ENCODE measurements at regions not wholly inside any gene's neighbourhood (a gene's known extent, or its start where the extent isn't known, plus 50 kb on each side); places are given as distances from the start of the nearest gene placed in this dataset.

GRCh38 chr4:106676173-106676921 is 307.8 kb upstream of the GIMD1 start:
- CTCF ChIA-PET, result no interaction called here
- no peak for DNase-seq
- H3K9me3 Mint-ChIP-seq, result peaks cover 5% of the 10 kb centered on the region
- H3K36me3 Mint-ChIP-seq, result no peaks in the 10 kb centered on the region
- no peaks in the 10 kb centered on the region for H3K4me1 Mint-ChIP-seq
- no peak overlapping the region for H3K4me3 Mint-ChIP-seq
- H3K27ac Mint-ChIP-seq, result no peak overlapping the region
- H3K27me3 Mint-ChIP-seq, result no peaks in the 10 kb centered on the region

GRCh38 chr4:106671716-106672115 is 303.1 kb upstream of the GIMD1 start:
- no peak overlapping the region for H3K27ac Mint-ChIP-seq
- CTCF ChIA-PET, result no interaction called here
- H3K36me3 Mint-ChIP-seq, result no peaks in the 10 kb centered on the region
- DNase-seq, result no peak
- no peaks in the 10 kb centered on the region for H3K27me3 Mint-ChIP-seq
- H3K9me3 Mint-ChIP-seq, result peaks cover 5% of the 10 kb centered on the region
- H3K4me1 Mint-ChIP-seq, result no peaks in the 10 kb centered on the region
- no peak overlapping the region for H3K4me3 Mint-ChIP-seq

GRCh38 chr4:106670976-106671375 is 302.4 kb upstream of the GIMD1 start:
- Mint-ChIP-seq H3K27me3 (no peaks in the 10 kb centered on the region), H3K27ac (no peak overlapping the region), H3K9me3 (peaks cover 5% of the 10 kb centered on the region), H3K4me3 (no peak overlapping the region), H3K4me1 (no peaks in the 10 kb centered on the region), H3K36me3 (no peaks in the 10 kb centered on the region)
- no peak for DNase-seq
- CTCF ChIA-PET, result no interaction called here

GRCh38 chr4:106659371-106659770 is 290.8 kb upstream of the GIMD1 start:
- CTCF ChIA-PET, result no interaction called here
- no peak for DNase-seq
- Mint-ChIP-seq H3K4me1 (no peaks in the 10 kb centered on the region), H3K4me3 (no peak overlapping the region), H3K9me3 (no peaks in the 10 kb centered on the region), H3K27ac (no peak overlapping the region), H3K27me3 (no peaks in the 10 kb centered on the region), H3K36me3 (no peaks in the 10 kb centered on the region)

GRCh38 chr4:106652095-106652494 is 283.5 kb upstream of the GIMD1 start:
- no peaks in the 10 kb centered on the region for H3K27me3 Mint-ChIP-seq
- H3K27ac Mint-ChIP-seq, result no peak overlapping the region
- no peaks in the 10 kb centered on the region for H3K36me3 Mint-ChIP-seq
- DNase-seq, result no peak
- H3K4me3 Mint-ChIP-seq, result no peak overlapping the region
- H3K4me1 Mint-ChIP-seq, result no peaks in the 10 kb centered on the region
- H3K9me3 Mint-ChIP-seq, result no peaks in the 10 kb centered on the region
- CTCF ChIA-PET, result no interaction called here

GRCh38 chr4:106650701-106651100 is 282.1 kb upstream of the GIMD1 start:
- H3K27me3 Mint-ChIP-seq, result no peaks in the 10 kb centered on the region

GRCh38 chr4:106647451-106647850 is 278.9 kb upstream of the GIMD1 start:
- Mint-ChIP-seq H3K9me3 (peaks cover 2% of the 10 kb centered on the region), H3K27ac (no peak overlapping the region), H3K27me3 (no peaks in the 10 kb centered on the region), H3K36me3 (no peaks in the 10 kb centered on the region), H3K4me1 (no peaks in the 10 kb centered on the region), H3K4me3 (no peak overlapping the region)
- CTCF ChIA-PET, result no interaction called here
- DNase-seq, result no peak

More at GRCh38 chr4:106650701-106651100, 282.1 kb upstream of the GIMD1 start:
- Mint-ChIP-seq H3K36me3 (no peaks in the 10 kb centered on the region), H3K4me1 (no peaks in the 10 kb centered on the region), H3K27ac (no peak overlapping the region), H3K4me3 (no peak overlapping the region), H3K9me3 (no peaks in the 10 kb centered on the region)
- CTCF ChIA-PET, result no interaction called here
- DNase-seq, result no peak

GRCh38 chr4:106629268-106629625 is 260.7 kb upstream of the GIMD1 start:
- no peaks in the 10 kb centered on the region for H3K27me3 Mint-ChIP-seq
- DNase-seq, result no peak
- CTCF ChIA-PET, result no interaction called here
- H3K36me3 Mint-ChIP-seq, result no peaks in the 10 kb centered on the region
- no peaks in the 10 kb centered on the region for H3K4me1 Mint-ChIP-seq
- H3K27ac Mint-ChIP-seq, result no peak overlapping the region
- H3K9me3 Mint-ChIP-seq, result peaks cover 1% of the 10 kb centered on the region
- no peak overlapping the region for H3K4me3 Mint-ChIP-seq

GRCh38 chr4:106628586-106629267 is 260.1 kb upstream of the GIMD1 start:
- CTCF ChIA-PET, result no interaction called here
- DNase-seq, result no peak

GRCh38 chr4:106627051-106627450 is 258.5 kb upstream of the GIMD1 start:
- no peaks in the 10 kb centered on the region for H3K36me3 Mint-ChIP-seq
- peaks cover 1% of the 10 kb centered on the region for H3K9me3 Mint-ChIP-seq
- H3K4me3 Mint-ChIP-seq, result no peak overlapping the region
- DNase-seq, result no peak
- CTCF ChIA-PET, result interaction anchor here (0.6 kb wide), 1 partner anchor 284 kb away, joined by 5 read pairs; no protein-coding TSS in a partner anchor
- H3K27me3 Mint-ChIP-seq, result no peaks in the 10 kb centered on the region
- no peaks in the 10 kb centered on the region for H3K4me1 Mint-ChIP-seq
- H3K27ac Mint-ChIP-seq, result no peak overlapping the region

More at GRCh38 chr4:106628586-106629267, 260.1 kb upstream of the GIMD1 start:
- Mint-ChIP-seq H3K27me3 (no peaks in the 10 kb centered on the region), H3K4me3 (no peak overlapping the region), H3K27ac (no peak overlapping the region), H3K9me3 (peaks cover 1% of the 10 kb centered on the region), H3K4me1 (no peaks in the 10 kb centered on the region), H3K36me3 (no peaks in the 10 kb centered on the region)

- no peaks in the 10 kb centered on the region for H3K36me3 Mint-ChIP-seq
- H3K4me1 Mint-ChIP-seq, result no peaks in the 10 kb centered on the region
- CTCF ChIA-PET, result no interaction called here
- H3K27me3 Mint-ChIP-seq, result no peaks in the 10 kb centered on the region
- no peak for DNase-seq
- no peak overlapping the region for H3K27ac Mint-ChIP-seq
- peaks cover 1% of the 10 kb centered on the region for H3K9me3 Mint-ChIP-seq
- H3K4me3 Mint-ChIP-seq, result no peak overlapping the region
These were observed 256.1 kb upstream of the GIMD1 start for GRCh38 chr4:106624671-106625070.

- CTCF ChIA-PET, result no interaction called here
- DNase-seq, result no peak
- H3K9me3 Mint-ChIP-seq, result no peaks in the 10 kb centered on the region
- no peak overlapping the region for H3K27ac Mint-ChIP-seq
- H3K4me1 Mint-ChIP-seq, result no peaks in the 10 kb centered on the region
- H3K27me3 Mint-ChIP-seq, result no peaks in the 10 kb centered on the region
- H3K36me3 Mint-ChIP-seq, result no peaks in the 10 kb centered on the region
- H3K4me3 Mint-ChIP-seq, result no peak overlapping the region
These were observed 250.4 kb upstream of the GIMD1 start for GRCh38 chr4:106618956-106619355.

- CTCF ChIA-PET, result no interaction called here
- no peaks in the 10 kb centered on the region for H3K4me1 Mint-ChIP-seq
- H3K27me3 Mint-ChIP-seq, result no peaks in the 10 kb centered on the region
- DNase-seq, result no peak
- no peak overlapping the region for H3K27ac Mint-ChIP-seq
- no peaks in the 10 kb centered on the region for H3K36me3 Mint-ChIP-seq
- H3K4me3 Mint-ChIP-seq, result no peak overlapping the region
- peaks cover 2% of the 10 kb centered on the region for H3K9me3 Mint-ChIP-seq
These were observed 247.4 kb upstream of the GIMD1 start for GRCh38 chr4:106615961-106616360.

GRCh38 chr4:106615410-106615945 is 246.9 kb upstream of the GIMD1 start:
- Mint-ChIP-seq H3K36me3 (no peaks in the 10 kb centered on the region), H3K4me1 (no peaks in the 10 kb centered on the region), H3K27ac (no peak overlapping the region), H3K4me3 (no peak overlapping the region), H3K27me3 (no peaks in the 10 kb centered on the region), H3K9me3 (peaks cover 4% of the 10 kb centered on the region)
- no peak for DNase-seq
- CTCF ChIA-PET, result no interaction called here

GRCh38 chr4:106614441-106614840 is 245.9 kb upstream of the GIMD1 start:
- peaks cover 4% of the 10 kb centered on the region for H3K9me3 Mint-ChIP-seq
- no peak for DNase-seq
- H3K4me3 Mint-ChIP-seq, result no peak overlapping the region
- H3K36me3 Mint-ChIP-seq, result no peaks in the 10 kb centered on the region
- no peaks in the 10 kb centered on the region for H3K27me3 Mint-ChIP-seq
- CTCF ChIA-PET, result no interaction called here
- H3K4me1 Mint-ChIP-seq, result no peaks in the 10 kb centered on the region
- H3K27ac Mint-ChIP-seq, result no peak overlapping the region

All from activated naive CD4-positive, alpha-beta T cell treated with anti-CD3 and anti-CD28 coated beads, Interleukin-2, amount 10 ng/mL, durations not matched to agents 7 days and 5 days (primary cell).